Activated T-helper 1 cell treated with anti-CD3 and anti-CD28 coated beads, Interleukin-12 subunit alpha, Interleukin-12 subunit beta, Interleukin-2, Interleukin-4 antibody, amounts not matched to agents 30 ng/mL and 10 ng/mL and 1 ng/mL, durations not matched to agents 14 hours and 24 hours and 36 hours (primary cell): ENCODE measurements at regions not wholly inside any gene's neighbourhood (a gene's known extent, or its start where the extent isn't known, plus 50 kb on each side); places are given as distances from the start of the nearest gene placed in this dataset.
"Not testable (repeated sequence)": the region's sequence is repeated elsewhere in the genome, so short reads cannot be mapped to it uniquely, and the experiment has no call there.

Experiments
- DNase-seq: peaks from one replicate; pipeline ENCODE4 v3.0.0; 2021; ENCODE audit warnings: low spot score
- H3K27ac Mint-ChIP-seq: one replicate; pipeline ENCODE4 v1.8.0; 2021; ENCODE audit warnings: mild to moderate bottlenecking, mixed read lengths
- H3K27me3 Mint-ChIP-seq: one replicate; pipeline ENCODE4 v1.8.0; 2022; ENCODE audit warnings: mild to moderate bottlenecking, moderate library complexity, mixed read lengths; ENCODE audit not compliant: insufficient read depth
- H3K36me3 Mint-ChIP-seq: one replicate; pipeline ENCODE4 v1.8.0; 2021; ENCODE audit warnings: low read depth, mixed read lengths
- H3K4me1 Mint-ChIP-seq: one replicate; pipeline ENCODE4 v1.8.0; 2021; ENCODE audit warnings: low read depth, mixed read lengths
- H3K4me3 Mint-ChIP-seq: one replicate; pipeline ENCODE4 v1.8.0; 2021; ENCODE audit warnings: mild to moderate bottlenecking, moderate library complexity, mixed read lengths
- H3K9me3 Mint-ChIP-seq: one replicate; pipeline ENCODE4 v1.8.0; 2021; ENCODE audit warnings: mixed read lengths
- intact Hi-C: fragments of 100-400 bp; cut with micrococcal nuclease; formaldehyde crosslinking; loops from one replicate; pipeline ENCODE4 v1.15.1; 2024

DNA sequence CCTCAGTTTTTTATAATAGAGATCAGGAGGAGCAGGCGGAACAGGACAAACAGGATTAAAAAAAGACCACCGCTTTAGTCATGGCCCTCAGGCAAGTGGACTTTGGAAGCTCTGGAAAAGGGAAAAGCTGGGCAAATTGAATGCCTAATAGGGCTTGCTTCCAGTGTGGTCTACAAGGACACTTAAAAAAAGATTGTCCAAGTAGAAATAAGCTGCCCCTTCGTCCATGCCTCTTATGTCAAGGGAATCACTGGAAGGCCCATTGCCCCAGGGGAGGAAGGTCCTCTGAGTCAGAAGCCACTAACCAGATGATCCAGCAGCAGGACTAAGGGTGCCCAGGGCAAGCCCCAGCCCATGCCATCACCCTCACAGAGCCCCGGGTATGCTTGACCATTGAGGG, 175.5 kb downstream of the RAD51AP2 start:
- H3K27me3 Mint-ChIP-seq, DNase-seq, H3K4me3 Mint-ChIP-seq, H3K36me3 Mint-ChIP-seq, H3K27ac Mint-ChIP-seq, intact Hi-C loops, H3K9me3 Mint-ChIP-seq, H3K4me1 Mint-ChIP-seq: not testable (repeated sequence)

DNA sequence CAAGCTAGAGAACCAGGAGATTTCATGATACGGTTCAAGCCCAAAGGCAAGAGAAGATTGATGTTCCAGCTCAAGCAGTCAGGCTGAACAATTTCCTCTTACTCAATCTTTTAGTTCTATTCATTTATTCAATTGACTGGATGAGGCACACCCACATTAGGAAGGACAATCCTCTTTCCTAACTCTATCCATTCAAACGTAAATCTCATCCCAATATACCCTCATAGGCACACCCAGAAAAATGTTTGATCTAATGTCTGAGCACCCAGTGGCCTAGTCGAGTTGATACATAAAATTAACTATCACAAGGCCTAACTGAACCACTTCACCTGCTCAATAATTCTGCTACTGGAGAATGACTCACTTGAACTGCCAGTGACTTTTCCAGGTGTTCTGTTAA, 180.7 kb downstream of the RAD51AP2 start:
- Mint-ChIP-seq H3K9me3 (peaks cover 7% of the 10 kb centered on the region), H3K27ac (no peak overlapping the region), H3K36me3 (no peaks in the 10 kb centered on the region), H3K4me1 (no peaks in the 10 kb centered on the region), H3K4me3 (no peak overlapping the region), H3K27me3 (no peaks in the 10 kb centered on the region)
- DNase-seq: no peak
- intact Hi-C loops: no loop called here

DNA sequence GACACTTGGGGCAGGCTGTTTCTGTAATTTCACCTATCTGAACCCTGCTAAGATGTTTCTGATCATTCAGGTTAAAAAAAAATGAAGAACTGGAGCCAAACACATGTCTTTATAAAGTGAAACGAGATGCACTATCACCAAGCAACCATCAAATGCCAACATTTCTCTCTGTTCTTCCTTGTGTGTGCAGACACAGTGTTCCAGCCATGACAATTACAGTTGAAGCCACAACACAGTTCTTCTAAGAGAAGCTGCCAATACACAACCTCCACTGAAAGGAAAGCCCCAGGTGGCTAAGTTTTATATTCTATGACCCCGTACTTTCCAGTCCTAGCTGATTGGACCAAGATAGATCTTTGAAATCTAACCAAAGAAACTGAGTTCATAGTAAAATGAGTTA, 181.8 kb downstream of the RAD51AP2 start:
- DNase-seq: no peak
- Mint-ChIP-seq H3K4me1 (no peaks in the 10 kb centered on the region), H3K9me3 (peaks cover 7% of the 10 kb centered on the region), H3K27ac (no peak overlapping the region), H3K36me3 (no peaks in the 10 kb centered on the region), H3K4me3 (no peak overlapping the region), H3K27me3 (no peaks in the 10 kb centered on the region)
- intact Hi-C loops: no loop called here

DNA sequence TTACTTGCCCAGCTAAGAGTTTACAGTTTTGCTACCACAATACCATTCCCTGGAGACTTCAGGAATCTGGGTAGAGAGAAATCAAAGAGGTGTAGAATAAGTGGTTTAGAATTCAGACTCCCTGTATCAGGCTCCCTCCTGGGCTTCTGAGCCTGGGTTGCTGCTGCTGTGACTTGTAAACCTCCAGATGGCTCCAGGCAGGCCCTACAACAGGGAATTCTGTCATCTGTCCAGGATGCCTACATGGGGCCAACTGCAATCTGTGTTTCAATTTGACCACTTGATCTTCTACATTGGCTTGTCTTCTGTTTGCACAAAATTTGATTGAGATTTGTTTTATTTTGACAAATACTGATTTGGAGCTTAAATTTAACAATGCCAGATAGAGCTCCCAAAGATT, 183.9 kb downstream of the RAD51AP2 start:
- Mint-ChIP-seq H3K4me1 (no peaks in the 10 kb centered on the region), H3K9me3 (peaks cover 7% of the 10 kb centered on the region), H3K36me3 (no peaks in the 10 kb centered on the region), H3K4me3 (no peak overlapping the region), H3K27me3 (no peaks in the 10 kb centered on the region), H3K27ac (no peak overlapping the region)
- DNase-seq: no peak
- intact Hi-C loops: no loop called here

DNA sequence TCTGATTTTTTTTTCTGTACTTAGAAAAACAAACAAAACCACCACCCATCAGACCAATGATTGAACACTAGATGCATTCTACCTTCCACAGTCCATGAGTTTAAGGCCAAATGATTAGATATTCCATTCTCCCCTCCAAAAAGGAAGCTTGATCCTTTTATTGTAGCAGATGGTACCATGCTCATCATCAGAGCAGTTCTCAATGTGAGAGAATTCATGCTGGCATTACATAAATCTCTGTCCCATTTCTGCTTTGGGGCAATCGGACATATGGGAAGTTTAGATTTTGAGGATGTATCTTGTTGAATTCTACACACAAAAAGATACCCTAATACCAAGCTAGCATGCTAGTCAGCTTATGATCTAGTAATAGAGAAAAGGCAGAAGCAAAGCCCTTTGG, 186.6 kb downstream of the RAD51AP2 start:
- H3K9me3 Mint-ChIP-seq: no peaks in the 10 kb centered on the region
- no peak overlapping the region for H3K27ac Mint-ChIP-seq
- H3K4me3 Mint-ChIP-seq: no peak overlapping the region

DNA sequence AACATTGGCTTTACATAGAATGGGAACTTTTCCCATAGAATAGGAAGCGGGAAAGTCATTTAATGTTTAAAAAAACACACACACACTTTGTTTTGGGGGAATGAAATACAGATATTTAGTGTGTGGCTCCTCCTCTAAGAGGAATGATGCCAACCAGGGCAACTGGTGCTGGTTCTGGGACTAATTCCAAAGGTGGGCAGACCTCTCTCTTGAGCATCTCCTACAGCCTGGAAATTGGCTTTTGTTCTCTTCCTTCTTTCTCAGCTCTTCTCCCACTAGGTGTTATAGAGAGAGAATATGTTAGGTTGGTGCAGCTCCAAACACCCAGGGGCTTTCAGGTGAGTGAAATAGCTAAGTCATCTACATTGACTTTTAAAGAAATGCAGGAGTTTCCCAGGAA, 190.1 kb downstream of the RAD51AP2 start:
- Mint-ChIP-seq H3K27me3 (no peaks in the 10 kb centered on the region), H3K27ac (no peak overlapping the region), H3K36me3 (no peaks in the 10 kb centered on the region), H3K4me3 (no peak overlapping the region), H3K9me3 (no peaks in the 10 kb centered on the region), H3K4me1 (no peaks in the 10 kb centered on the region)
- no peak for DNase-seq
- intact Hi-C loops: no loop called here

More for the DNA sequence above, 186.6 kb downstream of the RAD51AP2 start:
- Mint-ChIP-seq H3K27me3 (no peaks in the 10 kb centered on the region), H3K4me1 (no peaks in the 10 kb centered on the region), H3K36me3 (no peaks in the 10 kb centered on the region)
- intact Hi-C loops: no loop called here
- no peak for DNase-seq

DNA sequence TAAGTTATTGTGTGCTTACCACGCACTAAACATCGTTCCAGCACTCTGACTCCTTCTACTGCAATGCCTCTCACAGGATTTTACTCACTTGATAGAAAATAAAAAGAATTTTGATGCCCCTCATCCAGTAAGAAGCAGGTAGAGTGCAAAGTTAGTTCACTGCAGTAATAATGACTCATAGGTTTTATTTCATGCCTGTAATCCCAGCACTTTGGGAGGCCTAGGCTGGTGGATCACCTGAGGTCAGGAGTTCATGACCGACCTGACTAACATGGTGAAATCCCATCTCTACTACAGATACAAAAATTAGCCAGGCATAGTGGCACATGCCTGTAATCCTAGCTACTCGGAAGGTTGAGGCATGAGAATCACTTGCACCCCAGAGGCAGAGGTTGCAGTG, 190.6 kb downstream of the RAD51AP2 start:
- no peaks in the 10 kb centered on the region for H3K36me3 Mint-ChIP-seq
- H3K27me3 Mint-ChIP-seq: no peaks in the 10 kb centered on the region
- no peak overlapping the region for H3K27ac Mint-ChIP-seq
- intact Hi-C loops: no loop called here
- no peaks in the 10 kb centered on the region for H3K4me1 Mint-ChIP-seq
- no peak overlapping the region for H3K4me3 Mint-ChIP-seq
- no peak for DNase-seq
- no peaks in the 10 kb centered on the region for H3K9me3 Mint-ChIP-seq

DNA sequence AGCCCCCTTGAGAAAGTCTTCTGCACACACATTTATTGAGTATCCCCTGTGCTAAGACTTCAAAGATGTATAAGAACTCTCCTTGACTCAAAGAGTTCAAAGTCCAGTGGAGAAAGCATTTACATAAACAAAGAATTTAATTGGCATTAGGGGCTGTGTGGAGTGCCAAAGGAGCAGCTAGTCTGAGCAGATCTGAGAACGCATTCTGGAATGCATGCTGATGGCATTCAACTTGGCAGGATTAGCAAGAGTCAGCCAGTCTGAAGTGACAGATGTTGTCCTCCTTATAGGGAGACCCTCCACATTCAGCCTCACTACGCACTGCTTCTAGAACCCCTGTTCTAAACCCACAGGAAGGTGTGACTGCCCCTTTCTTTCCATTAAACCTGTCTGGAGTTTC, 191.5 kb downstream of the RAD51AP2 start:
- no peaks in the 10 kb centered on the region for H3K27me3 Mint-ChIP-seq
- H3K4me3 Mint-ChIP-seq: no peak overlapping the region
- no peaks in the 10 kb centered on the region for H3K9me3 Mint-ChIP-seq
- no peak overlapping the region for H3K27ac Mint-ChIP-seq
- intact Hi-C loops: no loop called here
- no peaks in the 10 kb centered on the region for H3K4me1 Mint-ChIP-seq
- no peaks in the 10 kb centered on the region for H3K36me3 Mint-ChIP-seq
- no peak for DNase-seq

DNA sequence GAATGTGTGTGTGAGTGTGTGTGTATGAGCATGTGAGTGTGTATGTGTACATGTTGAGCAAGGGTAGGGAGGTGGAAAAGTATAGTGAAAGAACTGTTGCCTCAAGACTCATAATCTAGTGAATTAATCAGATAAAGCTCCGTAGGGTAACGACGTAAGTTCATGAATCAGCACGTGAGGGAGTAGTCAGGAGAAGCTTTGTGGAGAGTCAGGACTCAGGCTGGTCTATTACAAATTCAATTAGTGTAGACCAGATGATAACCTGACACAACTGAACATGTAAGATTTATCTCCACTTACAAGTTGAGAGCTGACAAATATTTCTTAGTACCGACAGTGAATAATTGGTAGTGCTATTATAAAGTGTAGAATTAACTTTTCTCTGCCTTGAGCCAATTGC, 194.5 kb downstream of the RAD51AP2 start:
- Mint-ChIP-seq H3K27me3 (no peaks in the 10 kb centered on the region), H3K9me3 (no peaks in the 10 kb centered on the region), H3K36me3 (no peaks in the 10 kb centered on the region), H3K4me3 (no peak overlapping the region), H3K4me1 (no peaks in the 10 kb centered on the region), H3K27ac (no peak overlapping the region)
- intact Hi-C loops: no loop called here
- no peak for DNase-seq

DNA sequence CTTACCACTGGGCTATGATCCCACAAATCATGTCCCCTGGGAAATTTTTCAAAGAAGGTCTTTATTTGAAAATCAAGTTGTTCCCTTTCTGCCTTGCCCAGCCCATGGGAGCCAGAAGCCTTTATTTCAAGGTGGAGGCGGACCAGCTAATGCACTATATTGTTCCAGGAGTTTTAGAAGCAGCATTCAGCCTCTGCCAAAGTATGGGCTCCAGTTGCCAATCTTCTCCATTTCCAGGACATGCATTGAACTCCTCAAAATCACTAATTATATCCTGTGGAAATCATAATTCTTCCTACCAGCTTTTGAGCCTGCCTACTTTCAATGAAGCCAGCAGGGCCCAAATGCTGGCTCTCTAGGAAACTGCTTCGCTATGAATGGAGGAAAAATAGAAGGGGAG, 195.8 kb downstream of the RAD51AP2 start:
- Mint-ChIP-seq H3K27ac (no peak overlapping the region), H3K9me3 (no peaks in the 10 kb centered on the region), H3K4me1 (no peaks in the 10 kb centered on the region), H3K4me3 (no peak overlapping the region), H3K27me3 (no peaks in the 10 kb centered on the region), H3K36me3 (no peaks in the 10 kb centered on the region)
- intact Hi-C loops: no loop called here
- DNase-seq: no peak

DNA sequence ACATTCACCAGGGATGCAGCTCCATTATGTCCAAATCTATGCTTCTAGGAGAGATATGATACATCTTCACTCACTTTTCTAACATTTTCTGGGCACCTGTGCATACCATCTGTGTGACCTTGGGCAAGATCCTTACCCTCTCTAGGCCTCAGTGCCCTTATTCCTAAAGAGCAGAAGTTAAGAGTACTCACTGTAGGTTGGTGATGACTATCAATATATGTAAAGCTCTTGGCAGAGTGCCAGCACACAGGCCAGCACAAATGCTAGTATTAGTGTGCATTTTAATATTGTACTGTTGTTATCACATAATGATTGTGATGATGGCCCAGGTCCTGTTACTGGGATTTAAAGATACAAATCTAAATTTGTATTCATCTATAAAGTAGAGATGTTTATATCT, 199.2 kb downstream of the RAD51AP2 start:
- intact Hi-C loops: no loop called here
- no peaks in the 10 kb centered on the region for H3K36me3 Mint-ChIP-seq
- no peak overlapping the region for H3K27ac Mint-ChIP-seq
- no peaks in the 10 kb centered on the region for H3K9me3 Mint-ChIP-seq
- no peaks in the 10 kb centered on the region for H3K4me1 Mint-ChIP-seq
- no peak for DNase-seq
- H3K4me3 Mint-ChIP-seq: no peak overlapping the region
- peaks cover 2% of the 10 kb centered on the region for H3K27me3 Mint-ChIP-seq

DNA sequence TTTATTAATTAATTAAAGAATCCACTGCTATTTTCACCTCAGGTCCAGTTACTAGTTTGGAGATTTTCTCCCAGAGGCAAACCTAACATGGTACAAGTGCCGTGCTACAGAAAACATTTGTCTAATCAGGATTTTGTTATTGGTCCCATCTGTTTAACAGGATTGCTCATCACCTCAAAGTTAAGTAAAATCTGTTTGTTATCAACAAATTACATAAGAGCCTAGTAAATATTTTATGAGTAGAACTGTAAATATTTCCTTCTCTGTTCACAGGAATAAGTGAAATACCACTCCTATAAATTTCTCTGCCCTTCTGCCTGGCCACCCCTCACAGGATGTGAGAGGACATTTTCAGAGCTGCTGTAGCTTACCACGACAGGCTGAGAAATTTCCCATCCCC, 200.2 kb downstream of the RAD51AP2 start:
- H3K4me1 Mint-ChIP-seq: no peaks in the 10 kb centered on the region
- H3K4me3 Mint-ChIP-seq: no peak overlapping the region
- peaks cover 2% of the 10 kb centered on the region for H3K27me3 Mint-ChIP-seq
- intact Hi-C loops: no loop called here
- no peak for DNase-seq
- H3K9me3 Mint-ChIP-seq: no peaks in the 10 kb centered on the region
- no peaks in the 10 kb centered on the region for H3K36me3 Mint-ChIP-seq
- no peak overlapping the region for H3K27ac Mint-ChIP-seq

DNA sequence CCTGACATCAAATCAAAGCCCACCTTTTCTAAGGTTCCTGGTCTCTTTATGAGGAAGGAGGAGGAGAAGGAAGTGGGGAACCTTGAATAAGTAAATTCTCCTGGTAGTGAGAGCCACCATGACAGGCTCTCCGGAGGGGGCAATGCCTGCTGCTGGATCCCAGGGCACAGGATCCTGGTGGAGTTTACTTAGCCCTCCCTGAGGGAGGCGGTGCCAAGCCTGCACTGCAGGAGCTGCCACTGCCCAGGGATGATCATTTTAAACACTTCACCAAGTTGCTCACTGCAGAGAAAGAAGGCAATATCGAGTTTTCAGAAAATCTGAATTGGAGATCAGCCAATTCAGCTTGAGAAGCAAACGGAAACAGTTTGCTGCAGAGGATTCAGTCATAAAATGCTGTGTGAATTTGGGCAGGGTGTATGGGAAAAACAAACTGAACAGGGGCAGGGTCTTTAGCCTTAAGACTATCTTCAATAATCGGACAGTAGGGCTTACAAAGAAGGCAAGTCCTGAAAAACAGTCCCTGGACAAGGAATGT, 200.7 kb downstream of the RAD51AP2 start:
- Mint-ChIP-seq H3K36me3 (no peaks in the 10 kb centered on the region), H3K9me3 (no peaks in the 10 kb centered on the region), H3K27me3 (peaks cover 2% of the 10 kb centered on the region), H3K4me3 (no peak overlapping the region), H3K4me1 (peaks cover under 1% of the 10 kb centered on the region), H3K27ac (no peak overlapping the region)
- no peak for DNase-seq
- intact Hi-C loops: no loop called here

DNA sequence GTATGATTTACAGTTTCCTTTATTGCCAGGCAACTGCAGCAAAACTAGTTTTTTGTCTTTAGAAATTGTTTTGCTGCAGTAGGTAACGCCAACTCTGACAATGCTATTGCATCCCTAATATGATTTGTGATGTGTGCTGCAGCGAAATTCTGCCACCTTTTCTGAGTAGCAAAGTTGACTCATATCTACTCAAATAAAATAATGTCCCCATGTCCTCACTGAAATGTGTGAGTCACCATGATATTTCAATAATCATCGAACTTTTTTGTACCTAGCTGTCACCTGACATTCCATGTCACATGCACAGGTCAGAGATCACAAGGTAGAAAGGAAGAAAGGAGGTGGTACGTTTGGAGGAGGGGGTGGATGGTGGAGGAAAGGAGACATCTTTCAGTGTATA, 205.0 kb downstream of the RAD51AP2 start:
- Mint-ChIP-seq H3K4me1 (peaks cover 8% of the 10 kb centered on the region), H3K27me3 (peaks cover 7% of the 10 kb centered on the region), H3K36me3 (no peaks in the 10 kb centered on the region), H3K4me3 (no peak overlapping the region), H3K27ac (no peak overlapping the region), H3K9me3 (no peaks in the 10 kb centered on the region)
- intact Hi-C loops: no loop called here
- DNase-seq: no peak
